Erythroblast (primary cell): ENCODE measurements at regions not wholly inside any gene's neighbourhood (a gene's known extent, or its start where the extent isn't known, plus 50 kb on each side); places are given as distances from the start of the nearest gene placed in this dataset.
"Not testable (repeated sequence)": the region's sequence is repeated elsewhere in the genome, so short reads cannot be mapped to it uniquely, and the experiment has no call there.

Experiments used
- GATA1 ChIP-seq: IDR thresholded peaks from 2 replicates; pipeline ENCODE4 v1.6.1; 2011; ENCODE audit warnings: low read depth, mild to moderate bottlenecking, control low read depth, low read length, moderate library complexity
- POLR2A ChIP-seq: IDR thresholded peaks from 2 replicates; pipeline ENCODE4 v1.6.1; 2011; ENCODE audit warnings: mild to moderate bottlenecking, low read length

DNA sequence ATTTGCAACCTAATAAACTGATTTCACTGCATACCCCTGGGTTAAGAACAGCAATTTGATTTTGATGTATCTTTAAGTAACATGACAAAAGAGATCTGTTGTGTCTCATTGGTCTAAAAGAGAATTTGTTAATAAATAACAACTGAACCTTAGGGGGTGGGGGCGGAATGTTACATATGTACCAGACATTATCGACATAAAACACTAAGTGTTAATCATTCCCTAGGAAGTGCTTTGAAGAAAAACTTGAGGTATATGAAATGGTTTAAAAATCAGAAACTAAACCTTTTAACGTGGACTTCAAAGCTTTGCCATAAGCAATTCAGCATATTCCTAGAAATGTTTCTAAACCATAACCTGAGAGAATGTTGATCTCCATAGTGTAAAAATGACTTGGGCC, 88.5 kb upstream of the GPR89A start:
- not testable (repeated sequence) for TF ChIP-seq POLR2A, GATA1
